IMR-90 (cell line): ENCODE measurements at regions not wholly inside any gene's neighbourhood (a gene's known extent, or its start where the extent isn't known, plus 50 kb on each side); places are given as distances from the start of the nearest gene placed in this dataset.

Source experiments
- ATAC-seq: fragments of 200-7000 bp; cut with Tn5 transposase; 2 replicates; pipeline ENCODE4 v1.9.1; 2020; ENCODE audit warnings: low read depth, mild to moderate bottlenecking, moderate library complexity
- BruUV-seq: library from RNA; stranded (reverse); fragments of 400-500 nt; replicated peaks from 2 replicates; lab custom pipeline; 2021; lab: Mats Ljungman, UMichigan
- CTCF ChIA-PET: fragments of 300-600 bp; formaldehyde crosslinking; extraction: SDS; loops from one replicate; lab custom pipeline; 2021; ENCODE audit warnings: antibody characterized with exemption; lab: Yijun Ruan, JAX
- POLR2A ChIA-PET: fragments of 300-600 bp; sonication (Branson Sonifier 250); formaldehyde crosslinking; loops from one replicate; lab custom pipeline; 2022; ENCODE audit warnings: antibody characterized with exemption; ENCODE audit not compliant: unreplicated experiment; lab: Charles Lee
- DNase-seq: peaks from one replicate; pipeline ENCODE4 v3.0.0; 2013
- H2AFZ ChIP-seq: replicated peaks from 2 replicates; pipeline ENCODE3; 2013; ENCODE audit warnings: low read length, mild to moderate bottlenecking; ENCODE audit not compliant: poor library complexity
- H2AK5ac ChIP-seq: 2 replicates; pipeline ENCODE4 v1.6.1; 2013; ENCODE audit warnings: low read depth, low read length, inconsistent platforms
- H2AK9ac ChIP-seq: replicated peaks from 2 replicates; pipeline ENCODE3; 2013; ENCODE audit warnings: mild to moderate bottlenecking, low read depth, low read length, moderate library complexity; ENCODE audit not compliant: poor library complexity
- H2BK120ac ChIP-seq: 2 replicates; pipeline ENCODE4 v1.6.1; 2013; ENCODE audit warnings: low read depth, low read length, inconsistent platforms
- H2BK15ac ChIP-seq: 3 replicates; pipeline ENCODE4 v1.6.1; 2013; ENCODE audit warnings: low read depth, low read length, inconsistent platforms
- H2BK20ac ChIP-seq: 2 replicates; pipeline ENCODE4 v1.6.1; 2013; ENCODE audit warnings: low read depth, mild to moderate bottlenecking, inconsistent platforms, low read length, moderate library complexity
- H2BK5ac ChIP-seq: 2 replicates; pipeline ENCODE4 v1.6.1; 2013; ENCODE audit warnings: mild to moderate bottlenecking, low read depth, low read length, inconsistent platforms; ENCODE audit not compliant: poor library complexity, severe bottlenecking
- H3K14ac ChIP-seq: replicated peaks from 2 replicates; pipeline ENCODE4 v1.6.1; 2013; ENCODE audit warnings: low read depth, low read length, inconsistent platforms
- H3K18ac ChIP-seq: 2 replicates; pipeline ENCODE4 v1.6.1; 2013; ENCODE audit warnings: low read depth, low read length, control low read depth
- H3K23ac ChIP-seq: 2 replicates; pipeline ENCODE4 v1.6.1; 2013; ENCODE audit warnings: low read depth, low read length, inconsistent platforms
- H3K27ac ChIP-seq: 2 replicates; pipeline ENCODE4 v1.5.1; 2013; ENCODE audit warnings: mild to moderate bottlenecking, control low read depth, low read length; ENCODE audit not compliant: insufficient read depth
- H3K27me3 ChIP-seq: 2 replicates; pipeline ENCODE4 v1.6.1; 2013; ENCODE audit warnings: low read length; ENCODE audit not compliant: control insufficient read depth, insufficient read depth
- H3K36me3 ChIP-seq: 2 replicates; pipeline ENCODE4 v1.6.1; 2013; ENCODE audit warnings: low read length, mixed read lengths; ENCODE audit not compliant: control insufficient read depth, insufficient read depth
- H3K4ac ChIP-seq: 2 replicates; pipeline ENCODE4 v1.6.1; 2013; ENCODE audit warnings: low read depth, low read length, inconsistent platforms
- H3K4me1 ChIP-seq: 2 replicates; pipeline ENCODE4 v1.6.1; 2013; ENCODE audit warnings: low read length, mixed read lengths; ENCODE audit not compliant: control insufficient read depth, insufficient read depth
- H3K4me2 ChIP-seq: 2 replicates; pipeline ENCODE4 v1.6.1; 2013; ENCODE audit warnings: low read depth, mild to moderate bottlenecking, control low read depth, low read length, moderate library complexity
- H3K4me3 ChIP-seq: 2 replicates; pipeline ENCODE4 v1.5.1; 2013; ENCODE audit warnings: low read depth, mild to moderate bottlenecking, control low read depth, low read length, moderate library complexity; ENCODE audit not compliant: insufficient read depth
- H3K56ac ChIP-seq: 2 replicates; pipeline ENCODE4 v1.6.1; 2013; ENCODE audit warnings: low read length, inconsistent platforms; ENCODE audit not compliant: insufficient read depth; ENCODE audit errors: extremely low read depth
- H3K79me1 ChIP-seq, 2 experiments: 2 replicates each; pipeline ENCODE4 v1.6.1; 2013; ENCODE audit warnings: low read length in 2 of 2, inconsistent platforms in 1 of 2, low read depth in 1 of 2
- H3K9ac ChIP-seq: 2 replicates; pipeline ENCODE4 v1.6.1; 2013; ENCODE audit warnings: low read depth, low read length, control low read depth
- H3K9me1 ChIP-seq: 2 replicates; pipeline ENCODE4 v1.6.1; 2013; ENCODE audit warnings: low read length, inconsistent platforms; ENCODE audit not compliant: insufficient read depth
- H3K9me3 ChIP-seq: 2 replicates; pipeline ENCODE4 v1.6.1; 2013; ENCODE audit warnings: low read length; ENCODE audit not compliant: control insufficient read depth, insufficient read depth
- H4K20me1 ChIP-seq: 2 replicates; pipeline ENCODE4 v1.6.1; 2013; ENCODE audit warnings: low read length, inconsistent platforms; ENCODE audit not compliant: insufficient read depth
- H4K5ac ChIP-seq: 2 replicates; pipeline ENCODE4 v1.6.1; 2013; ENCODE audit warnings: mild to moderate bottlenecking, low read depth, low read length, control low read depth
- H4K8ac ChIP-seq, 2 experiments: 2 replicates each; pipeline ENCODE4 v1.6.1; 2013; ENCODE audit warnings: low read depth in 2 of 2, low read length in 2 of 2, control low read depth in 1 of 2, inconsistent platforms in 1 of 2
- H4K91ac ChIP-seq: 2 replicates; pipeline ENCODE4 v1.6.1; 2013; ENCODE audit warnings: low read depth, low read length, inconsistent platforms; ENCODE audit not compliant: insufficient read depth
- BHLHE40 ChIP-seq: fragments of 150-350 bp; IDR thresholded peaks from 2 replicates; pipeline ENCODE4 v1.6.1; 2016; ENCODE audit warnings: mild to moderate bottlenecking, low read depth, low read length
- CEBPB ChIP-seq: IDR thresholded peaks from 2 replicates; pipeline ENCODE4 v1.6.1; 2012; ENCODE audit warnings: low read depth, low read length, improper control_type of control experiment
- CHD1 ChIP-seq: IDR thresholded peaks from 2 replicates; pipeline ENCODE4 v1.6.1; 2012; ENCODE audit warnings: low read depth, low read length, improper control_type of control experiment
- CTCF ChIP-seq: conservative IDR thresholded peaks from 2 replicates; pipeline ENCODE4 v1.5.1; 2012; ENCODE audit warnings: mild to moderate bottlenecking, low read depth, low read length, improper control_type of control experiment
- ELK1 ChIP-seq: fragments of 150-350 bp; IDR thresholded peaks from 2 replicates; pipeline ENCODE4 v1.6.1; 2016; ENCODE audit warnings: low read depth, mild to moderate bottlenecking, low read length, moderate library complexity, borderline replicate concordance
- FOS ChIP-seq: fragments of 150-350 bp; IDR thresholded peaks from 2 replicates; pipeline ENCODE4 v1.6.1; 2016; ENCODE audit warnings: low read depth, low read length
- MAFK ChIP-seq: IDR thresholded peaks from 2 replicates; pipeline ENCODE4 v1.6.1; 2012; ENCODE audit warnings: low read depth, low read length, improper control_type of control experiment
- MAZ ChIP-seq: IDR thresholded peaks from 2 replicates; pipeline ENCODE4 v1.6.1; 2012; ENCODE audit warnings: low read depth, mild to moderate bottlenecking, low read length, improper control_type of control experiment, moderate library complexity, borderline replicate concordance
- MXI1 ChIP-seq: IDR thresholded peaks from 2 replicates; pipeline ENCODE4 v1.6.1; 2012; ENCODE audit warnings: low read depth, mild to moderate bottlenecking, low read length, moderate library complexity, borderline replicate concordance
- NFE2L2 ChIP-seq: fragments of 150-350 bp; IDR thresholded peaks from 2 replicates; pipeline ENCODE4 v1.6.1; 2016; ENCODE audit warnings: low read depth, mild to moderate bottlenecking, low read length
- RCOR1 ChIP-seq: IDR thresholded peaks from 2 replicates; pipeline ENCODE4 v1.6.1; 2012; ENCODE audit warnings: mild to moderate bottlenecking, low read length, improper control_type of control experiment; ENCODE audit not compliant: insufficient replicate concordance
- RFX5 ChIP-seq: IDR thresholded peaks from 2 replicates; pipeline ENCODE4 v1.8.0; 2012; ENCODE audit warnings: low read depth, mild to moderate bottlenecking, low read length, moderate library complexity
- SMC3 ChIP-seq: fragments of 150-350 bp; IDR thresholded peaks from 2 replicates; pipeline ENCODE4 v1.6.1; 2016; ENCODE audit warnings: low read depth, mild to moderate bottlenecking, antibody characterized with exemption, low read length, moderate library complexity
- WGBS, 2 experiments: methylation state at CpG; one replicate each; pipeline versions ENCODE4 v1.1.5 to v1.1.7; 2013; ENCODE audit warnings: missing lambda C conversion rate in 2 of 2; ENCODE audit not compliant: insufficient read length in 1 of 2; ENCODE audit errors: extremely low coverage in 2 of 2; 5-methylcytosine and 5-hydroxymethylcytosine counted together
- dilution Hi-C: fragments of 300-500 bp; cut with HindIII; formaldehyde crosslinking; loops from one replicate; pipeline ENCODE4 v1.14.3; 2018; ENCODE audit warnings: low sequenced_read_pairs; ENCODE audit not compliant: unreplicated experiment
- in situ Hi-C: fragments of 300-500 bp; cut with MboI; formaldehyde crosslinking; loops from 3 replicates; pipeline ENCODE4 v1.14.3; 2019; ENCODE audit warnings: low sequenced_read_pairs, inconsistent platforms, mixed read lengths
- intact Hi-C: fragments of 100-400 bp; cut with micrococcal nuclease; formaldehyde crosslinking; loops from 2 replicates; pipeline ENCODE4 v1.10.0; 2022

GRCh38 chr9:107390279-107390678, 99.3 kb downstream of the KLF4 start:
- BruUV-seq = no TSS peak
- dilution Hi-C loops = no loop called here
- POLR2A ChIA-PET = no interaction called here

More at GRCh38 chr9:107390279-107390678, 99.3 kb downstream of the KLF4 start:
- no peak overlapping the region for H3K9ac ChIP-seq
- no peak overlapping the region for H3K23ac ChIP-seq
- H4K8ac ChIP-seq = no peak overlapping the region
- no peaks in the 10 kb centered on the region for H3K4me1 ChIP-seq
- no peak overlapping the region for H2AFZ ChIP-seq
- no peak overlapping the region for H2BK120ac ChIP-seq
- H2AK9ac ChIP-seq = no peak overlapping the region
- 94% methylated on average over 3 of the region's 8 CpGs; no CpG with 5 or more reads in 1 of the 2 experiments for WGBS, 2 experiments
- no peaks in the 10 kb centered on the region for H3K79me1 ChIP-seq
- H2AK5ac ChIP-seq = no peak overlapping the region
- CTCF ChIA-PET = no interaction called here
- no peaks in the 10 kb centered on the region for H3K9me3 ChIP-seq
- H3K4me2 ChIP-seq = no peak overlapping the region
- H2BK15ac ChIP-seq = no peak overlapping the region
- H3K14ac ChIP-seq = no peak overlapping the region
- no peak overlapping the region for H2BK5ac ChIP-seq
- H3K18ac ChIP-seq = no peak overlapping the region
- no peak overlapping the region for H3K4me3 ChIP-seq
- H3K4ac ChIP-seq = no peak overlapping the region
- no peak overlapping the region for H3K56ac ChIP-seq
- H4K91ac ChIP-seq = no peak overlapping the region
- no peak for ATAC-seq
- intact Hi-C loops (no loop called here), in situ Hi-C loops (no loop called here)
- TF ChIP-seq CEBPB = no peak
- TF ChIP-seq CHD1 = no peak
- no peak for TF ChIP-seq BHLHE40
- TF ChIP-seq CTCF = no peak
- no peak for TF ChIP-seq RFX5
- TF ChIP-seq MAFK = no peak
- TF ChIP-seq RCOR1 = no peak
- TF ChIP-seq NFE2L2 = no peak
- no peak for TF ChIP-seq MAZ
- no peak for TF ChIP-seq SMC3
- no peak for TF ChIP-seq FOS
- TF ChIP-seq ELK1 = no peak
- no peak for TF ChIP-seq MXI1
- no peaks in the 10 kb centered on the region for H4K20me1 ChIP-seq
- H3K27ac ChIP-seq = no peak overlapping the region
- H4K5ac ChIP-seq = no peak overlapping the region
- no peaks in the 10 kb centered on the region for H3K36me3 ChIP-seq
- DNase-seq = no peak
- H3K9me1 ChIP-seq = no peaks in the 10 kb centered on the region
- H2BK20ac ChIP-seq = no peak overlapping the region
- peaks cover 9% of the 10 kb centered on the region for H3K27me3 ChIP-seq
